ENCODE measurements at regions not wholly inside any gene's neighbourhood (a gene's known extent, or its start where the extent isn't known, plus 50 kb on each side); places are given as distances from the start of the nearest gene placed in this dataset.

GRCh38 chr11:116396331-116396730, 376.5 kb downstream of the BUD13 start:
- H3K79me2 ChIP-seq (ENCODE audit: low read length) = no peaks in the 10 kb centered on the region
- no peak overlapping the region for H3K4me3 ChIP-seq (ENCODE audit: low read length)
- H3K27ac ChIP-seq (ENCODE audit: low read length) = no peak overlapping the region
- no peak overlapping the region for H3K4me2 ChIP-seq (ENCODE audit: low read length)
- H3K9ac ChIP-seq (ENCODE audit: low read length) = no peak overlapping the region
- no peak overlapping the region for H2AFZ ChIP-seq (ENCODE audit: low read depth, low read length)
- TF ChIP-seq EZH2phosphoT487 (IDR thresholded peaks at IDR 0.05; ENCODE audit: low read depth) = no peak
- TF ChIP-seq, protein P1, sequence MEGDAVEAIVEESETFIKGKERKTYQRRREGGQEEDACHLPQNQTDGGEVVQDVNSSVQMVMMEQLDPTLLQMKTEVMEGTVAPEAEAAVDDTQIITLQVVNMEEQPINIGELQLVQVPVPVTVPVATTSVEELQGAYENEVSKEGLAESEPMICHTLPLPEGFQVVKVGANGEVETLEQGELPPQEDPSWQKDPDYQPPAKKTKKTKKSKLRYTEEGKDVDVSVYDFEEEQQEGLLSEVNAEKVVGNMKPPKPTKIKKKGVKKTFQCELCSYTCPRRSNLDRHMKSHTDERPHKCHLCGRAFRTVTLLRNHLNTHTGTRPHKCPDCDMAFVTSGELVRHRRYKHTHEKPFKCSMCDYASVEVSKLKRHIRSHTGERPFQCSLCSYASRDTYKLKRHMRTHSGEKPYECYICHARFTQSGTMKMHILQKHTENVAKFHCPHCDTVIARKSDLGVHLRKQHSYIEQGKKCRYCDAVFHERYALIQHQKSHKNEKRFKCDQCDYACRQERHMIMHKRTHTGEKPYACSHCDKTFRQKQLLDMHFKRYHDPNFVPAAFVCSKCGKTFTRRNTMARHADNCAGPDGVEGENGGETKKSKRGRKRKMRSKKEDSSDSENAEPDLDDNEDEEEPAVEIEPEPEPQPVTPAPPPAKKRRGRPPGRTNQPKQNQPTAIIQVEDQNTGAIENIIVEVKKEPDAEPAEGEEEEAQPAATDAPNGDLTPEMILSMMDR (IDR thresholded peaks at IDR 0.05; ENCODE audit: low read depth, low read length) = no peak
- H3K36me3 ChIP-seq (replicated peaks; ENCODE audit: low read depth, low read length) = no peaks in the 10 kb centered on the region
- H3K9me3 ChIP-seq (ENCODE audit: insufficient read depth, low read length) = no peaks in the 10 kb centered on the region
- no peaks in the 10 kb centered on the region for H4K20me1 ChIP-seq (ENCODE audit: insufficient read depth, low read length)
- H3K27me3 ChIP-seq (ENCODE audit: low read depth, low read length) = peaks cover 14% of the 10 kb centered on the region; the same call in 1 of the 2 replicates
- H3K4me1 ChIP-seq (ENCODE audit: low read length) = no peaks in the 10 kb centered on the region

- Histone ChIP-seq H3K9me3 (ENCODE audit: insufficient read depth, low read length) (no peaks in the 10 kb centered on the region), H3K4me2 (ENCODE audit: low read length) (no peak overlapping the region), H3K27me3 (ENCODE audit: low read depth, low read length) (peaks cover 17% of the 10 kb centered on the region; the same call in 1 of the 2 replicates), H3K4me1 (ENCODE audit: low read length) (no peaks in the 10 kb centered on the region), H2AFZ (ENCODE audit: low read depth, low read length) (no peak overlapping the region), H4K20me1 (ENCODE audit: insufficient read depth, low read length) (no peaks in the 10 kb centered on the region), H3K4me3 (ENCODE audit: low read length) (no peak overlapping the region), H3K36me3 (replicated peaks; ENCODE audit: low read depth, low read length) (no peaks in the 10 kb centered on the region), H3K27ac (ENCODE audit: low read length) (no peak overlapping the region), H3K9ac (ENCODE audit: low read length) (no peak overlapping the region), H3K79me2 (ENCODE audit: low read length) (no peaks in the 10 kb centered on the region)
- TF ChIP-seq EZH2phosphoT487 (IDR thresholded peaks at IDR 0.05; ENCODE audit: low read depth) = no peak
- TF ChIP-seq, protein P1 (IDR thresholded peaks at IDR 0.05; ENCODE audit: low read depth, low read length) = no peak
These were observed 378.8 kb downstream of the BUD13 start for GRCh38 chr11:116394022-116394421.

DNA sequence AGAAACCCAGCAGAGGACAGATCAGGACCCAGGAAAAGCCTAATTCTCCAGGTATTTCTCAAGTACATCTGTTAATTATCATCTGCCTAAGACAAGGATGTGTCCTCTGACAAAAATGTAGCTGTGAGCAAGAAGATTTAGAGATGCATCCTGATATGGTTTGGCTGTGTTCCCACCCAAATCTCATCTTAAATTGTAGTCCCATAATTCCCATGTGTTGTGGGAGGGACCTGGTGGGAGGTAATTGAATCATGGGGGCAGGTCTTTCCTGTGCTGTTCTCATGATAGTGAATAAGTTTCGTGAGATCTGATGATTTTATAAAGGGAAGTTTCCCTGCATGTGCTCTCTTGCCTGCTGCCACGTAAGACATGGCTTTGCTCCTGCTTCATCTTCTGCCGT, 381.8 kb downstream of the BUD13 start:
- peaks cover 19% of the 10 kb centered on the region; the same call in 1 of the 2 replicates for H3K27me3 ChIP-seq (ENCODE audit: low read depth, low read length)
- no peaks in the 10 kb centered on the region for H3K4me1 ChIP-seq (ENCODE audit: low read length)
- no peak for TF ChIP-seq EZH2phosphoT487 (IDR thresholded peaks at IDR 0.05; ENCODE audit: low read depth)
- TF ChIP-seq, protein P1 (IDR thresholded peaks at IDR 0.05; ENCODE audit: low read depth, low read length) = no peak
- no peak overlapping the region for H3K4me2 ChIP-seq (ENCODE audit: low read length)
- H3K36me3 ChIP-seq (replicated peaks; ENCODE audit: low read depth, low read length) = no peaks in the 10 kb centered on the region
- no peaks in the 10 kb centered on the region for H3K9me3 ChIP-seq (ENCODE audit: insufficient read depth, low read length)
- H2AFZ ChIP-seq (ENCODE audit: low read depth, low read length) = no peak overlapping the region
- no peak overlapping the region for H3K9ac ChIP-seq (ENCODE audit: low read length)
- no peaks in the 10 kb centered on the region for H4K20me1 ChIP-seq (ENCODE audit: insufficient read depth, low read length)
- H3K79me2 ChIP-seq (ENCODE audit: low read length) = no peaks in the 10 kb centered on the region
- no peak overlapping the region for H3K4me3 ChIP-seq (ENCODE audit: low read length)
- H3K27ac ChIP-seq (ENCODE audit: low read length) = no peak overlapping the region

DNA sequence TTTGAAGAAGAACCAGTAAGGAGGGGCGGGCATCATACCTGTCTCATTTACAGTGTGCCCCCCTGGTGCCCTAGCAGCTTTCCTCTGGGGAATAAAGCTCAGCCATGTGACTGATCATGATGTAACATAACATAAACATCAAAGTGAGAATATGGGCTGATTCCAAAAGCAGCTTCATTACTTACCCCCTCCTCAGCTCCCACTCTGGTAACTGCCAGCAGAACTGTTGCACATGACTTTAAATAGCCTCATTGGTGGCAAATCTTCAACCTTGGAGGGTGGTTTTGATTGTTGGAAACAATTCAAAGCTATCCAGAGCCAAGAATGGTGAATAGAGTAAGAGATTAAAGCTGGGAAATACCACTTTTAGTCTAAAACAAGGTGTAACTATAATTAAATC, 384.6 kb downstream of the BUD13 start:
- Histone ChIP-seq H3K4me3 (ENCODE audit: low read length) (no peak overlapping the region), H3K9ac (ENCODE audit: low read length) (no peak overlapping the region), H3K27me3 (ENCODE audit: low read depth, low read length) (peaks cover 12% of the 10 kb centered on the region; the same call in 1 of the 2 replicates), H4K20me1 (ENCODE audit: insufficient read depth, low read length) (no peaks in the 10 kb centered on the region), H3K36me3 (replicated peaks; ENCODE audit: low read depth, low read length) (no peaks in the 10 kb centered on the region), H3K4me2 (ENCODE audit: low read length) (no peak overlapping the region), H3K79me2 (ENCODE audit: low read length) (no peaks in the 10 kb centered on the region), H3K27ac (ENCODE audit: low read length) (no peak overlapping the region), H3K4me1 (ENCODE audit: low read length) (no peaks in the 10 kb centered on the region), H2AFZ (ENCODE audit: low read depth, low read length) (no peak overlapping the region), H3K9me3 (ENCODE audit: insufficient read depth, low read length) (no peaks in the 10 kb centered on the region)
- TF ChIP-seq EZH2phosphoT487 (IDR thresholded peaks at IDR 0.05; ENCODE audit: low read depth) = no peak
- TF ChIP-seq, protein P1 (IDR thresholded peaks at IDR 0.05; ENCODE audit: low read depth, low read length) = no peak

Data from OCI-LY3 (cell line).